EH (cell line): ENCODE measurements at regions not wholly inside any gene's neighbourhood (a gene's known extent, or its start where the extent isn't known, plus 50 kb on each side); places are given as distances from the start of the nearest gene placed in this dataset.
A peak's percentile ranks its signal among the peaks of the same experiment; 100 is the strongest.

Experiments used
- DNase-seq: peaks from one replicate; pipeline ENCODE4 v3.0.0-alpha.2; 2015; ENCODE audit warnings: low read depth

DNA sequence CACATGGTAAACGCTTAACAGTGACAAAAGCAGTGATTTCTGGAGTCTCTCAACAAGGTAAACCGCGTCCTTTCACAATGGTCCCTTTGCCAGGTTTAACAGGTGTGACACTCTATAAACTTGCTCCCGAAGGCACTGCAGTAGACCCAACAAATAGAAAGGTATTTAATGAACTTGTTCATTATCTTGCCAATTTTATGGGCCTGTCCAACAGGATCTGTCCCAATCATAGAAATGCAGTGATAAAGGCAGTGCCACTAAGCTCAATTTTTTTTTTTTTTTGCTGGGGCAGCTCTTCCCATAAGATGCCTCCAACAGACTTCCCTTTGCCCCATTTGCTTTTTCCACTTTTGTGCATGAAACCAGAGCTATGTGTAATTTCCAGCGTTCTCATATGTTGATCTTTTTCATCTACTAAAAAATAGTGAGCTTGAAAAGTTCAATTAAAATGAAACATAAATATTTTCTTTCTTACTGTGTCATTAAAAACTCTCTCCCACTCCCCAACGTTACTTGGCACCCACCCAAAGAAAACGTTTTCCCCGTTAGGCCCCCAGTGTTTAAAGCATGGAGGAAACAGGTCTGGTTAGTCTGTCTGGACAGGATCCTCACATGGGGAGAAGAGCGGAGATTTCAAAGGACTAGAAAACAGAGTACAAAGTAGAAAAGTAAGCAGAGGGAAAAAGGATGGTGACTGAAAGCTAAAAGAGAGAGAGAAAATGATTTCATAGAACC lies 80.9 kb upstream of the SPATA31D4 start:
- no peak for DNase-seq

DNA sequence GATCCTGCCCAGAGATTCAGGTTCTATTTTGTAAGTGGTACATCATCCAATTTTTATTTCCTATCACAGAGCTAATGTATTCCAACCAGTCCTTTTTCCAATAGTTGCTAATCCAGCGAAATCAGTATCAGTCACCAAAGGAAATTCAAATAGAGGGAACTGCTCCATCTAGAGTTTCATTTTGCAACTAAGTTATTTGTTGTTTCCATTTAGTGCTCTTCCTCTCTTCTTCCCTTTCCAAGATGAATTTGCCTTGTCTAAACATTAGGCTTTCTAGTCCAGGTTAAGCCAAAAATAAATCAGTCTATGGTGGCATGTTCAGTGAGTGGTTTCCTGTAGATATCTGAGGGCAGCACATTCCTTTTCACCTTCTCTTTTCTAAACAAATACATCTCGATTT lies 79.8 kb upstream of the SPATA31D4 start:
- DNase-seq: peak; percentile 52

GRCh38 chr9:81849631-81850259 lies 78.5 kb upstream of the SPATA31D4 start:
- peak; percentile 17 for DNase-seq

DNA sequence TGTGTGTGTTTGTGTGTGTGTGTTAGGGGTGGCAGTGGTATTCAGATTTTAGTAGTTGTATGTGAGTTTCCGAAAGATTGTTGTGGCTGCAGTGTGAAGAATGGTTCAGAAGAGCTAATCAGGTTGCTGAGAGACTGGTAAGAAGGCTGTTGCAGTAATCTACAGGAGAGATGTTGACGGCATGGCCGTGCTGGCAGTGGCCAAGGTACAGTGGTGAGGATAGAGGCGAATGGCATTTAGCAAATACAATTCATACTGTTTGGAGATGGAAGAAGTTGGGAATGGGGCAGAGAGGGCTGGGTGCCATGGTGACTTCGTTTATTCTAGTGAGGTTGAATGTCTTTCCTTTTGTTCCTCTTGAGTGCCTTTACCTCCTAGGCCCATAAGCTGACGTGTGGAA lies 77.5 kb upstream of the SPATA31D4 start:
- no peak for DNase-seq

GRCh38 chr9:81851340-81851739 lies 76.9 kb upstream of the SPATA31D4 start:
- DNase-seq: no peak

DNA sequence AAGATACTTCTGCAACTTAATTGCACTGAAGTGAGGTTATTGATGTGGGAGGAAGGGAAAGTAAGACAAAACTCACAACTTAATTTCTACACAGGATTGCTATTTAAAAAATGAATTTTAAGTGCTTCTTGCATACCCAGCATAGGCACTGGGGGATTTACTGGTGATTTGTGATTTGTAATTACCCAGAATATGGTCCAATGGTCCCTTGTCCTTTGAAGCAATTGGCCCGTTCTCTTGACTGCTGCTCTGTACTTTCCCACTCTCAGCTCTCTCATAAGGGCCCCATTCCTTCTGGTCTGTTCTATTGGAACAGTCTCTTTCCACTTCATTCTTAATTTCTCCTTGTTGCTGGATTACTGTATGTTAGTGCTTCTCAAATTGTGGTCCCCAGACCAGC lies 75.4 kb upstream of the SPATA31D4 start:
- no peak for DNase-seq

GRCh38 chr9:81855538-81855937 lies 72.7 kb upstream of the SPATA31D4 start:
- peak; percentile 82 for DNase-seq

DNA sequence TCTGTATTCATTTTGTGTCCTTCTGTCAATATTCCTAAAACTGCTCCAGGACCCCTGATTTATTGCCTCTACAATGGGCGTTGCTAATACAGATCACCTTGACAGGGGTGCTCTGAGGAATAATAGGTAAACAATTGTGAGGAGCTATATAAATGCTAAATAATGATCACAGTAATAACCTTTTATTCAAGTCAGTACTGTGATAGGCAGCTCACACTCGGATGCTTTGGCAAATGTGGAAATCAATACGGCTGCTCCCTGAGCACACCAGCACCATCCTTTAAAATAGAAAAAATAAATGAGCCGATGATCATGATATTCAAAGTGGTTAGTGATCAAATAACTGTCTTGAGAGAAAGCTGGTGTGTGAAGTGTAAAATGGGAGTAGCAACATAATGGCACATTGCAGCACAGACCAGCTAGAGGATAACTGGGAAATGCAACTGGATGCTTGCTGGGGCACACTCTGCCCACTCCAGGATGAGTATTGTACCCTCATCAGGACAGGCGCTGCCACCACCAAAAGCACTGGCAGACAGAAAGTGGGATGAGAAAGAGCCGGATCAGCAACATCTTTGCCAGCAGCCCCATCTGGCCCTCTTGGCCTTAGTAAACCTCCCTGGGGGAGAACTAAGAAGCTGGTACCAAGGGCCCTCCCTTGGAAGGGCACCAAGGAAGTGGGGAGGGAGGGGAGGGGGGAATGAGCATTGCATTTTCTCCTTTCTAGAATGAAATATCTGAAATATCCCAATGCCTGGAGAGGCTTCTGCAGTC lies 69.4 kb upstream of the SPATA31D4 start:
- no peak for DNase-seq

DNA sequence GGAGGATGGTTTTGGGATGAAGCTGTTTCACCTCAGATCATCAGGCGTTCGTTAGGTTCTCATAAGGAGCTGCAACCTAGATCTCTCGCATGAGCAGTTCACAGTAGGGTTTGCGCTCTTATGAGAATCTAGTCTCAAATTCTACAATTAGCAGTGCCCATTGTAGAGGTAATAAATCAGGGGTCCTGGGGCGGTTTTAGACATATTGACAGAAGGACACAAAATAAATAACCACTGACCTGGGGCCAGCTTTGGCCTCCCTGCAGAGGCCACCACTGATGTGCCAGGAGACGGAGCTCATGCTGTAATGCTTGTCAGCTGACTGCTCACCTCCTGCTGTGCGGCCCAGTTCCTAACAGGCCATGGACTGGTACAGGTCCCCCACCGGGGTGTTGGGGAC lies 67.6 kb upstream of the SPATA31D4 start:
- DNase-seq: no peak

GRCh38 chr9:81861644-81862043 lies 66.6 kb upstream of the SPATA31D4 start:
- peak; percentile 78 for DNase-seq

- DNase-seq: peak; percentile 44
Observed at GRCh38 chr9:81868145-81868544, 60.1 kb upstream of the SPATA31D4 start.

- peak; percentile 89 for DNase-seq
Observed at GRCh38 chr9:81871695-81872094, 56.5 kb upstream of the SPATA31D4 start.

GRCh38 chr9:81874250-81874649 lies 54.0 kb upstream of the SPATA31D4 start:
- no peak for DNase-seq

- DNase-seq: peak; percentile 93
Observed at GRCh38 chr9:81874931-81875330, 53.3 kb upstream of the SPATA31D4 start.

DNA sequence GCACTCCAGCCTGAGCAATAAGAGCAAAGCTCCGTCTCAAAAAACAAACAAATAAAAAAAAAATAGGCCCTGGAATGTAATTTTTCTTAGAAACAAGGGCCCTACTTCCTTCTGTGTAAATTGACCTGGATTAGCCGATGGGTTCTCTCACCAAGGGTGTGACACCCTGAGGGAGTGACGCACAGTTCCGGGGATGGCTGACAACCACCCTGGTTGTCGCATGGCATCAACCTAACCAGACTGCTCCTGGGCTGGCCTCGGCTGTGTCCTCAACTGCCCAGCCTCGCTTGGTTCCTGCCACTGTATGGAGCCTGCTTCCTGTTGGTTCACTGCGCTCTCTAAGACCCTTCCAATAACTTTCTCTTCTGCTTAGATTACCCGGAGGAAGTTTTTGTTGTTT lies 51.2 kb upstream of the SPATA31D4 start:
- DNase-seq: no peak
